ENCODE measurements at regions not wholly inside any gene's neighbourhood (a gene's known extent, or its start where the extent isn't known, plus 50 kb on each side); places are given as distances from the start of the nearest gene placed in this dataset.

GRCh38 chr1:178645808-178646200 lies 79.2 kb upstream of the RALGPS2 start:
- ChIA-PET CTCF (no interaction called here), RAD21 (ENCODE audit: low non-redundant PET in 1 of 2, low total read pairs in 2 of 2, uncharacterized antibody in 2 of 2, unreplicated experiment in 2 of 2) (no interaction called here), POLR2A (no interaction called here)
- intact Hi-C loops (cut with micrococcal nuclease), result no loop called here
- TF ChIP-seq EZH2phosphoT487 (IDR thresholded peaks at IDR 0.05; ENCODE audit: borderline replicate concordance) (no peak), MAX (IDR thresholded peaks at IDR 0.05) (no peak), SRF (IDR thresholded peaks at IDR 0.05; ENCODE audit: low read depth) (no peak), JUND (IDR thresholded peaks at IDR 0.05) (no peak), ATF3 (IDR thresholded peaks at IDR 0.05) (no peak), CTCF (IDR thresholded peaks at IDR 0.05 in 2 of 3, conservative IDR thresholded peaks at IDR 0.05 in 1 of 3; ENCODE audit: borderline replicate concordance in 1 of 3, insufficient read depth in 1 of 3, low read depth in 2 of 3, low read length in 2 of 3) (no peak), YY1 (IDR thresholded peaks at IDR 0.05; ENCODE audit: extremely low read depth, insufficient replicate concordance, low read depth, low read length) (no peak), CBX3 (IDR thresholded peaks at IDR 0.05; ENCODE audit: low read depth) (no peak), ZFX (IDR thresholded peaks at IDR 0.05) (no peak)
- Histone ChIP-seq H3K36me3 (ENCODE audit: control insufficient read depth in 1 of 2, insufficient read depth in 2 of 2, low read length in 2 of 2) (no peaks in the 10 kb centered on the region), H2AFZ (ENCODE audit: low read depth, low read length, poor library complexity, severe bottlenecking) (no peak overlapping the region), H3K4me2 (ENCODE audit: low read length) (no peak overlapping the region), H3K9me3 (ENCODE audit: control insufficient read depth in 1 of 2, insufficient read depth in 1 of 2, low read depth in 1 of 2, low read length in 2 of 2) (no peaks in the 10 kb centered on the region), H3K9me2 (ENCODE audit: insufficient read depth) (0 out of 2 replicates have a peak, but pooled peaks cover 3% of the 10 kb centered on the region), H3K9ac (ENCODE audit: low read length) (no peak overlapping the region), H4K20me1 (ENCODE audit: insufficient read depth) (no peaks in the 10 kb centered on the region), H3K27ac (ENCODE audit: low read depth, low read length) (no peak overlapping the region), H3K4me3 (replicated peaks in 1 of 2; ENCODE audit: low read depth in 1 of 2, low read length in 2 of 2) (no peak overlapping the region), H3K79me2 (ENCODE audit: insufficient read depth, low read length) (no peaks in the 10 kb centered on the region), H3K27me3 (ENCODE audit: insufficient read depth, low read length) (no peaks in the 10 kb centered on the region), H3K4me1 (ENCODE audit: control insufficient read depth in 1 of 2, insufficient read depth in 2 of 2, low read length in 2 of 2) (no peaks in the 10 kb centered on the region)
- DNase-seq (ENCODE audit: low read depth, low spot score) (no peak), ATAC-seq (no peak)
- BruUV-seq (replicated peaks), result no TSS peak

GRCh38 chr1:178646821-178647220 lies 78.2 kb upstream of the RALGPS2 start:
- RAD21 ChIA-PET (ENCODE audit: low non-redundant PET in 1 of 2, low total read pairs in 2 of 2, uncharacterized antibody in 2 of 2, unreplicated experiment in 2 of 2), result no interaction called here
- no TSS peak for BruUV-seq (replicated peaks)
- CTCF ChIA-PET, result no interaction called here
- TF ChIP-seq SIN3A (IDR thresholded peaks at IDR 0.05; ENCODE audit: low read depth) (no peak), REST (IDR thresholded peaks at IDR 0.05; ENCODE audit: low read depth) (no peak), TCF7L2 (IDR thresholded peaks at IDR 0.05; ENCODE audit: borderline replicate concordance, extremely low read depth, insufficient read depth, insufficient read length) (no peak), POLR2A (IDR thresholded peaks at IDR 0.05; ENCODE audit: borderline replicate concordance, extremely low read depth, insufficient read depth, insufficient read length) (no peak), EGR1 (IDR thresholded peaks at IDR 0.05; ENCODE audit: low read depth) (no peak), FOSL1 (IDR thresholded peaks at IDR 0.05; ENCODE audit: low read depth) (no peak), ZNF274 (IDR thresholded peaks at IDR 0.05; ENCODE audit: low read depth, low read length) (no peak), SP1 (IDR thresholded peaks at IDR 0.05; ENCODE audit: low read depth) (no peak), RAD21 (IDR thresholded peaks at IDR 0.05; ENCODE audit: low read depth) (no peak), ELF1 (IDR thresholded peaks at IDR 0.05; ENCODE audit: borderline replicate concordance, low read depth) (no peak)

More at GRCh38 chr1:178646821-178647220, 78.2 kb upstream of the RALGPS2 start:
- Histone ChIP-seq H3K4me3 (replicated peaks in 1 of 2; ENCODE audit: low read depth in 1 of 2, low read length in 2 of 2) (no peak overlapping the region), H3K79me2 (ENCODE audit: insufficient read depth, low read length) (no peaks in the 10 kb centered on the region), H4K20me1 (ENCODE audit: insufficient read depth) (no peaks in the 10 kb centered on the region), H3K9me3 (ENCODE audit: control insufficient read depth in 1 of 2, insufficient read depth in 1 of 2, low read depth in 1 of 2, low read length in 2 of 2) (no peaks in the 10 kb centered on the region), H3K4me2 (ENCODE audit: low read length) (no peak overlapping the region), H2AFZ (ENCODE audit: low read depth, low read length, poor library complexity, severe bottlenecking) (no peak overlapping the region), H3K4me1 (ENCODE audit: control insufficient read depth in 1 of 2, insufficient read depth in 2 of 2, low read length in 2 of 2) (no peaks in the 10 kb centered on the region), H3K9ac (ENCODE audit: low read length) (no peak overlapping the region), H3K36me3 (ENCODE audit: control insufficient read depth in 1 of 2, insufficient read depth in 2 of 2, low read length in 2 of 2) (no peaks in the 10 kb centered on the region), H3K9me2 (ENCODE audit: insufficient read depth) (0 out of 2 replicates have a peak, but pooled peaks cover 3% of the 10 kb centered on the region), H3K27me3 (ENCODE audit: insufficient read depth, low read length) (no peaks in the 10 kb centered on the region), H3K27ac (ENCODE audit: low read depth, low read length) (no peak overlapping the region)
- DNase-seq (ENCODE audit: low read depth, low spot score) (no peak), ATAC-seq (no peak)
- POLR2A ChIA-PET, result no interaction called here
- intact Hi-C loops (cut with micrococcal nuclease), result no loop called here
